ENCODE measurements at regions not wholly inside any gene's neighbourhood (a gene's known extent, or its start where the extent isn't known, plus 50 kb on each side); places are given as distances from the start of the nearest gene placed in this dataset.

- no peak for TF ChIP-seq CTCF (IDR thresholded peaks at IDR 0.05; ENCODE audit: insufficient read depth, low read depth, low read length)
- POLR2A ChIA-PET, result no interaction called here
- CTCF ChIA-PET, result interaction anchor here (0.5 to 1.5 kb wide), 5 partner anchors 8 to 74 kb away, joined by 3 to 5 read pairs (median 3); no protein-coding TSS in a partner anchor
- Histone ChIP-seq H3K4me3 (ENCODE audit: low read depth, low read length) (peak overlapping the region; percentile 49), H3K36me3 (ENCODE audit: control insufficient read depth, insufficient read depth, low read length) (no peaks in the 10 kb centered on the region), H3K27me3 (ENCODE audit: control insufficient read depth, insufficient read depth, low read length) (no peaks in the 10 kb centered on the region)
- DNase-seq (ENCODE audit: low read depth), result no peak
Observed at GRCh38 chr3:27632431-27633223, 89.5 kb downstream of the EOMES start.

GRCh38 chr3:27630885-27631284 lies 91.2 kb downstream of the EOMES start:
- ChIA-PET POLR2A (no interaction called here), CTCF (interaction anchor here (0.6 kb wide), 1 partner anchor 12 kb away, joined by 3 read pairs; no protein-coding TSS in a partner anchor)
- no peak overlapping the region for H3K4me3 ChIP-seq (ENCODE audit: low read depth, low read length)
- no peaks in the 10 kb centered on the region for H3K27me3 ChIP-seq (ENCODE audit: control insufficient read depth, insufficient read depth, low read length)
- no peaks in the 10 kb centered on the region for H3K36me3 ChIP-seq (ENCODE audit: control insufficient read depth, insufficient read depth, low read length)
- no peak for DNase-seq (ENCODE audit: low read depth)
- no peak for TF ChIP-seq CTCF (IDR thresholded peaks at IDR 0.05; ENCODE audit: insufficient read depth, low read depth, low read length)

- H3K4me3 ChIP-seq (ENCODE audit: low read depth, low read length), result no peak overlapping the region
- CTCF ChIA-PET, result interaction anchor here (0.9 kb wide), 2 partner anchors 12 to 14 kb away, joined by 3 read pairs; no protein-coding TSS in a partner anchor
- H3K36me3 ChIP-seq (ENCODE audit: control insufficient read depth, insufficient read depth, low read length), result no peaks in the 10 kb centered on the region
- DNase-seq (ENCODE audit: low read depth), result no peak
- POLR2A ChIA-PET, result no interaction called here
- H3K27me3 ChIP-seq (ENCODE audit: control insufficient read depth, insufficient read depth, low read length), result no peaks in the 10 kb centered on the region
- TF ChIP-seq CTCF (IDR thresholded peaks at IDR 0.05; ENCODE audit: insufficient read depth, low read depth, low read length), result no peak
Observed at GRCh38 chr3:27629366-27629765, 92.8 kb downstream of the EOMES start.

GRCh38 chr3:27628026-27628750 lies 93.9 kb downstream of the EOMES start:
- Histone ChIP-seq H3K27me3 (ENCODE audit: control insufficient read depth, insufficient read depth, low read length) (no peaks in the 10 kb centered on the region), H3K36me3 (ENCODE audit: control insufficient read depth, insufficient read depth, low read length) (no peaks in the 10 kb centered on the region), H3K4me3 (ENCODE audit: low read depth, low read length) (no peak overlapping the region)
- POLR2A ChIA-PET, result no interaction called here
- no peak for DNase-seq (ENCODE audit: low read depth)
- CTCF ChIA-PET, result interaction anchor here (0.9 kb wide), 1 partner anchor 13 kb away, joined by 3 read pairs; no protein-coding TSS in a partner anchor
- no peak for TF ChIP-seq CTCF (IDR thresholded peaks at IDR 0.05; ENCODE audit: insufficient read depth, low read depth, low read length)

- Histone ChIP-seq H3K27me3 (ENCODE audit: control insufficient read depth, insufficient read depth, low read length) (no peaks in the 10 kb centered on the region), H3K4me3 (ENCODE audit: low read depth, low read length) (no peak overlapping the region), H3K36me3 (ENCODE audit: control insufficient read depth, insufficient read depth, low read length) (no peaks in the 10 kb centered on the region)
- no peak for DNase-seq (ENCODE audit: low read depth)
- POLR2A ChIA-PET, result no interaction called here
- TF ChIP-seq CTCF (IDR thresholded peaks at IDR 0.05; ENCODE audit: insufficient read depth, low read depth, low read length), result no peak
- CTCF ChIA-PET, result no interaction called here
Observed at GRCh38 chr3:27626596-27627118, 95.5 kb downstream of the EOMES start.
